GM12878 (cell line): ENCODE measurements at regions not wholly inside any gene's neighbourhood (a gene's known extent, or its start where the extent isn't known, plus 50 kb on each side); places are given as distances from the start of the nearest gene placed in this dataset.

Experiments
- ATAC-seq: fragments of 200-7000 bp; cut with Tn5 transposase; 3 replicates; pipeline ENCODE4 v1.9.1; 2020; ENCODE audit warnings: mild to moderate bottlenecking, moderate library complexity
- BruUV-seq: library from RNA; stranded (reverse); fragments of 400-500 nt; replicated peaks from 2 replicates; lab custom pipeline; 2021; lab: Mats Ljungman, UMichigan
- CTCF ChIA-PET: fragments of 300-600 bp; sonication (Branson Sonifier 250); formaldehyde crosslinking; extraction: SDS; loops from one replicate; lab custom pipeline; 2021; ENCODE audit warnings: inconsistent platforms; lab: Yijun Ruan, JAX
- POLR2A ChIA-PET: fragments of 350-600 bp; formaldehyde crosslinking; extraction: SDS; loops from one replicate; lab custom pipeline; 2021; ENCODE audit warnings: inconsistent platforms; lab: Charles Lee
- RAD21 ChIA-PET: fragments of 300-600 bp; sonication (Branson Sonifier 250); formaldehyde crosslinking; loops from one replicate; lab custom pipeline; 2023; ENCODE audit warnings: antibody characterized with exemption; ENCODE audit not compliant: unreplicated experiment; lab: Charles Lee
- SMC1A ChIA-PET: fragments of 300-600 bp; sonication (Branson Sonifier 250); formaldehyde crosslinking; loops from one replicate; lab custom pipeline; 2023; ENCODE audit not compliant: unreplicated experiment, uncharacterized antibody; lab: Charles Lee
- DNase-seq: peaks from one replicate; pipeline ENCODE4 v3.0.0-alpha.2; 2011; ENCODE audit warnings: low read depth, low spot score
- FAIRE-seq: peaks from 3 replicates; lab custom pipeline; 2011; peaks lifted over from hg19 to GRCh38; lab: Jason Lieb, UNC
- H2AFZ ChIP-seq: 2 replicates; pipeline ENCODE4 v1.6.0; 2011; ENCODE audit warnings: low read depth, low read length, control low read depth; ENCODE audit not compliant: control insufficient read depth
- H3K27ac ChIP-seq: 2 replicates; pipeline ENCODE4 v1.5.1; 2011; ENCODE audit warnings: control low read depth; ENCODE audit not compliant: control insufficient read depth, insufficient read depth
- H3K27me3 ChIP-seq, 2 experiments: replicated peaks in 1 of 2; 2 replicates each; pipeline versions ENCODE4 v1.6.0 to v1.6.1; 2011; ENCODE audit warnings: low read length in 1 of 2; ENCODE audit not compliant: control insufficient read depth in 2 of 2, insufficient read depth in 2 of 2
- H3K36me3 ChIP-seq, 2 experiments: 2 replicates each; pipeline ENCODE4 v1.5.1; 2011; ENCODE audit warnings: low read length in 1 of 2; ENCODE audit not compliant: control insufficient read depth in 2 of 2, insufficient read depth in 2 of 2
- H3K4me1 ChIP-seq: 2 replicates; pipeline ENCODE4 v1.6.1; 2011; ENCODE audit warnings: mild to moderate bottlenecking, low read length, moderate library complexity, mixed read lengths; ENCODE audit not compliant: control insufficient read depth, insufficient read depth
- H3K4me2 ChIP-seq: 2 replicates; pipeline ENCODE4 v1.6.0; 2011; ENCODE audit warnings: control low read depth; ENCODE audit not compliant: control insufficient read depth, insufficient read depth
- H3K4me3 ChIP-seq: fragments of 200-600 bp; sonication (generic); 2 replicates; pipeline ENCODE4 v1.5.1; 2016
- H3K79me2 ChIP-seq: 2 replicates; pipeline ENCODE4 v1.6.0; 2011; ENCODE audit warnings: low read length; ENCODE audit not compliant: control insufficient read depth, insufficient read depth
- H3K9ac ChIP-seq: 2 replicates; pipeline ENCODE4 v1.8.0; 2011; ENCODE audit warnings: low read length, control low read depth, mixed read lengths; ENCODE audit not compliant: control insufficient read depth, insufficient read depth
- H3K9me3 ChIP-seq: replicated peaks from 3 replicates; pipeline ENCODE4 v1.5.1; 2011; ENCODE audit warnings: mild to moderate bottlenecking, low read length; ENCODE audit not compliant: control insufficient read depth, insufficient read depth
- H4K20me1 ChIP-seq: 2 replicates; pipeline ENCODE4 v1.6.0; 2011; ENCODE audit not compliant: control insufficient read depth, insufficient read depth
- CHD2 ChIP-seq: IDR thresholded peaks from 2 replicates; pipeline ENCODE4 v1.6.1; 2011; ENCODE audit warnings: low read depth, low read length, improper control_type of control experiment, borderline replicate concordance
- EP300 ChIP-seq, 2 experiments: fragments of 150-350 bp in 1 of 2; IDR thresholded peaks; 2 replicates each; pipeline ENCODE4 v1.6.1; 2011 to 2012; ENCODE audit warnings: low read depth in 2 of 2, low read length in 2 of 2, borderline replicate concordance in 1 of 2, improper control_type of control experiment in 1 of 2, inconsistent platforms in 1 of 2; ENCODE audit not compliant: control insufficient read depth in 1 of 2
- HDAC6 ChIP-seq: fragments of 200-600 bp; sonication (generic); IDR thresholded peaks from one replicate; pipeline ENCODE4 v1.8.0; 2017; ENCODE audit warnings: antibody characterized with exemption; ENCODE audit not compliant: unreplicated experiment
- IKZF2 ChIP-seq, 2 experiments: fragments of 450-650 bp; IDR thresholded peaks; 2 replicates each; pipeline ENCODE4 v1.6.1; 2017; ENCODE audit warnings: mild to moderate bottlenecking in 2 of 2, moderate library complexity in 2 of 2
- KDM1A ChIP-seq: fragments of 200-600 bp; sonication (generic); IDR thresholded peaks from 2 replicates; pipeline ENCODE4 v1.6.1; 2016; ENCODE audit warnings: borderline replicate concordance
- MEF2B ChIP-seq: fragments of 450-650 bp; IDR thresholded peaks from 2 replicates; pipeline ENCODE4 v1.6.1; 2018; ENCODE audit warnings: mild to moderate bottlenecking, moderate library complexity; ENCODE audit not compliant: partially characterized antibody, poor library complexity, severe bottlenecking
- MTA2 ChIP-seq: fragments of 450-650 bp; IDR thresholded peaks from 2 replicates; pipeline ENCODE4 v1.6.1; 2016; ENCODE audit warnings: low read depth, mild to moderate bottlenecking, moderate library complexity
- SREBF1 ChIP-seq: IDR thresholded peaks from 2 replicates; pipeline ENCODE4 v1.6.1; 2012; ENCODE audit warnings: mild to moderate bottlenecking, low read length
- STAT1 ChIP-seq: fragments of 450-650 bp; conservative IDR thresholded peaks from 2 replicates; pipeline ENCODE4 v1.6.1; 2014; ENCODE audit warnings: antibody characterized with exemption, mild to moderate bottlenecking
- ZBTB40 ChIP-seq: fragments of 450-650 bp; IDR thresholded peaks from 2 replicates; pipeline ENCODE4 v1.6.1; 2016; ENCODE audit warnings: mild to moderate bottlenecking, moderate library complexity, borderline replicate concordance
- ZNF687 ChIP-seq: fragments of 450-650 bp; IDR thresholded peaks from 2 replicates; pipeline ENCODE4 v1.6.1; 2017; ENCODE audit warnings: mild to moderate bottlenecking, moderate library complexity
- WGBS: methylation state at CpG from one replicate; pipeline ENCODE4 v1.1.6; 2016; ENCODE audit warnings: low lambda C conversion rate; ENCODE audit not compliant: insufficient replicate concordance, insufficient coverage; ENCODE audit errors: missing lambda C conversion rate; 5-methylcytosine and 5-hydroxymethylcytosine counted together
- in situ Hi-C: fragments of 300-500 bp; cut with MboI; formaldehyde crosslinking; loops from 9 replicates; pipeline ENCODE4 v1.14.3; 2018; ENCODE audit warnings: mixed read lengths
- intact Hi-C: fragments of 100-400 bp; cut with micrococcal nuclease; formaldehyde crosslinking; loops from one replicate; pipeline ENCODE4 v1.14.2; 2022; ENCODE audit not compliant: unreplicated experiment

- Histone ChIP-seq H3K27me3 (no peaks in the 10 kb centered on the region), H3K36me3 (no peaks in the 10 kb centered on the region), H3K79me2 (no peaks in the 10 kb centered on the region), H4K20me1 (no peaks in the 10 kb centered on the region), H3K27ac (no peak overlapping the region), H3K9ac (no peak overlapping the region), H3K9me3 (no peaks in the 10 kb centered on the region), H2AFZ (no peak overlapping the region), H3K4me2 (no peak overlapping the region), H3K4me3 (no peak overlapping the region), H3K4me1 (no peaks in the 10 kb centered on the region)
- DNase-seq (no peak), FAIRE-seq (no peak), ATAC-seq (no peak)
- no TSS peak for BruUV-seq
- RAD21 ChIA-PET: interaction anchor here (0.6 kb wide), 1 partner anchor 29 kb away, joined by 4 read pairs; no protein-coding TSS in a partner anchor
- in situ Hi-C loops (no loop called here), intact Hi-C loops (no loop called here)
- no peak for TF ChIP-seq CHD2
- no peak for TF ChIP-seq IKZF2 (IDR thresholded peaks at IDR 0.05)
- no peak for TF ChIP-seq MTA2
- TF ChIP-seq EP300 (IDR thresholded peaks at IDR 0.05; ENCODE audit: borderline replicate concordance in 1 of 2, control insufficient read depth in 1 of 2, low read depth in 2 of 2, low read length in 2 of 2): no peak
- no peak for TF ChIP-seq HDAC6
- no peak for TF ChIP-seq ZBTB40
- no peak for TF ChIP-seq STAT1
- no peak for TF ChIP-seq SREBF1
- no peak for TF ChIP-seq KDM1A
- TF ChIP-seq ZNF687: no peak
- TF ChIP-seq MEF2B: no peak
- 8% methylated on average over 5 of the region's 5 CpGs for WGBS
- SMC1A ChIA-PET: interaction anchor here (0.7 to 1.1 kb wide), 2 partner anchors 39 to 41 kb away, joined by 3 read pairs; no protein-coding TSS in a partner anchor
- POLR2A ChIA-PET: no interaction called here
- CTCF ChIA-PET: interaction anchor here (1.2 kb wide), 1 partner anchor 15 kb away, joined by 3 read pairs; no protein-coding TSS in a partner anchor
Observed at GRCh38 chr13:73372666-73373627, 314.1 kb downstream of the KLF5 start.
